Keratinocyte (primary cell): ENCODE measurements at regions not wholly inside any gene's neighbourhood (a gene's known extent, or its start where the extent isn't known, plus 50 kb on each side); places are given as distances from the start of the nearest gene placed in this dataset.

Source experiments
- DNase-seq: peaks from one replicate; pipeline ENCODE4 v3.0.0-alpha.2; 2011; ENCODE audit warnings: low read depth, missing footprints, low spot score
- FAIRE-seq: peaks from 2 replicates; lab custom pipeline; 2011; peaks lifted over from hg19 to GRCh38; lab: Jason Lieb, UNC
- H2AFZ ChIP-seq: 2 replicates; pipeline ENCODE4 v1.6.0; 2012; ENCODE audit warnings: low read length, control low read depth, inconsistent platforms; ENCODE audit not compliant: control insufficient read depth
- H3K27ac ChIP-seq: 2 replicates; pipeline ENCODE4 v1.5.1; 2011; ENCODE audit warnings: low read length; ENCODE audit not compliant: control insufficient read depth, insufficient read depth
- H3K27me3 ChIP-seq: 3 replicates; pipeline ENCODE4 v1.6.0; 2011; ENCODE audit warnings: low read length; ENCODE audit not compliant: control insufficient read depth, insufficient read depth; ENCODE audit errors: extremely low read depth
- H3K36me3 ChIP-seq, 2 experiments: 2 replicates in 1 of 2; 3 replicates in 1 of 2; pipeline ENCODE4 v1.5.1; 2011; ENCODE audit warnings: low read length in 2 of 2, mild to moderate bottlenecking in 1 of 2; ENCODE audit not compliant: control insufficient read depth in 2 of 2, insufficient read depth in 2 of 2; ENCODE audit errors: extremely low read depth in 1 of 2
- H3K4me1 ChIP-seq: 3 replicates; pipeline ENCODE4 v1.5.1; 2011; ENCODE audit warnings: low read length; ENCODE audit not compliant: control insufficient read depth, insufficient read depth; ENCODE audit errors: extremely low read depth
- H3K4me2 ChIP-seq: 3 replicates; pipeline ENCODE4 v1.6.0; 2011; ENCODE audit warnings: low read depth, low read length; ENCODE audit not compliant: control insufficient read depth, insufficient read depth; ENCODE audit errors: extremely low read depth
- H3K4me3 ChIP-seq, 3 experiments: fragments of 200-600 bp in 1 of 3; sonication (generic) in 1 of 3; 2 replicates in 2 of 3; 3 replicates in 1 of 3; pipeline ENCODE4 v1.5.1; 2011 to 2016; ENCODE audit warnings: low read length in 3 of 3, mild to moderate bottlenecking in 3 of 3, control low read depth in 2 of 3, inconsistent platforms in 1 of 3, low read depth in 1 of 3, mixed read lengths in 1 of 3, mixed run types in 1 of 3, moderate library complexity in 1 of 3; ENCODE audit not compliant: control insufficient read depth in 2 of 3, insufficient read depth in 2 of 3; ENCODE audit errors: extremely low read depth in 1 of 3
- H3K79me2 ChIP-seq: 2 replicates; pipeline ENCODE4 v1.6.0; 2012; ENCODE audit warnings: low read length; ENCODE audit not compliant: control insufficient read depth, insufficient read depth
- H3K9ac ChIP-seq: 3 replicates; pipeline ENCODE4 v1.6.0; 2011; ENCODE audit warnings: low read length; ENCODE audit not compliant: control insufficient read depth, insufficient read depth; ENCODE audit errors: extremely low read depth
- H3K9me1 ChIP-seq: 3 replicates; pipeline ENCODE4 v1.6.0; 2011; ENCODE audit warnings: low read length; ENCODE audit not compliant: control insufficient read depth, insufficient read depth; ENCODE audit errors: extremely low read depth
- H3K9me3 ChIP-seq: 2 replicates; pipeline ENCODE4 v1.5.1; 2012; ENCODE audit warnings: low read depth, low read length; ENCODE audit not compliant: control insufficient read depth
- H4K20me1 ChIP-seq: 3 replicates; pipeline ENCODE4 v1.6.0; 2011; ENCODE audit warnings: low read length; ENCODE audit not compliant: control insufficient read depth, insufficient read depth; ENCODE audit errors: extremely low read depth
- CTCF ChIP-seq, 3 experiments: IDR thresholded peaks in 1 of 3; conservative IDR thresholded peaks in 1 of 3; optimal IDR thresholded peaks in 1 of 3; 2 replicates in 2 of 3; 3 replicates in 1 of 3; pipeline versions ENCODE3 to v1.5.1; 2011; ENCODE audit warnings: low read length in 3 of 3, mild to moderate bottlenecking in 3 of 3, moderate library complexity in 2 of 3, control low read depth in 1 of 3, inconsistent platforms in 1 of 3; ENCODE audit not compliant: insufficient read depth in 2 of 3; ENCODE audit errors: extremely low read depth in 1 of 3
- EZH2 ChIP-seq: IDR thresholded peaks from one replicate; pipeline ENCODE4 v1.6.1; 2012; ENCODE audit warnings: inconsistent platforms, mild to moderate bottlenecking, low read length, moderate library complexity
- dilution Hi-C: fragments of 300-500 bp; cut with MboI; formaldehyde crosslinking; loops from one replicate; pipeline ENCODE4 v1.7.0; 2020; ENCODE audit warnings: low sequenced_read_pairs; ENCODE audit not compliant: extremely low pct_ligation_motif_present

DNA sequence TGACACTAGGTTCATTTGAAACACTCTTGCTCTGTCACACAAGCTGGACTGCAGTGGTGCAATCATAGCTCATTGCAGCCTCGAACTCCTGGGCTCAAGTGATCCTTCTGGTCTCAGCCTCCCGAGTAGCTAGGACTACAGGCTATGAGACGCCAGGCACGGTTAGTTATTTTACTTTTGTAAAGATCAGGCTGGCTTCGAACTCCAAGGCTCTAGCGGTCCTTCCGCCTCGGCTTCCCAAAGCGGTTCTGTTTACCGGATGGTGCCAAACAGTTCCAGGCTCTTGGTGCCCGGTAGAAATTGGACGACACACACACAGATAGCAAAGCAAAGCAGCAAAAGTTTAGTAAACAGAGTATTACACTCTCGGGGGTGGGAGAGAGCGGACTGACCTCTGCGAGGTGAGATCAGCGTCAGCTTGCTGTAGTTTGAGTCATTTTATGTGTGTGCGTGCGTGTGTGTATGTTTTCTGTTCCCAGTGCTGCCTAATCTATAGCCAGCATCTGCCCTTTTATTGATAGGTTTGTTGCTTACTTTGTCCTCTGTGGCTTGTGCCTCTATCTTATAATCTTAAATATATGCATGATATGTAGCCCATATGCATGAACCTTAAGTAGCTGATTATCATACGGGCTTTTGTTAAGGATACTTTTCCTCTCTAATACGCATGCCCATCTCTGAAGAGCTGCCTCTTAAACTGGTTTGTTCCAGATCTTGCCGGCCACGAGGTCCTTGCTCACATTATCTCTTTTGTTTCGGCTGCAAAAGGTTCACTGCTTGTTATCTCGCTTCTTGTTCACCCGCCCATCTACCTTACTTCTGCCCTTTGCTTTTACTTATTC lies 75.2 kb downstream of the OR2B2 start:
- Histone ChIP-seq H3K27ac (peak overlapping the region; percentile 99), H3K9me1 (no peaks in the 10 kb centered on the region)
- dilution Hi-C loops: no loop called here

GRCh38 chr6:27836141-27836782 lies 75.9 kb downstream of the OR2B2 start:
- dilution Hi-C loops: no loop called here
- peak overlapping the region; percentile 96 for H3K9ac ChIP-seq

More for the DNA sequence above, 75.2 kb downstream of the OR2B2 start:
- Histone ChIP-seq H3K9ac (peak overlapping the region; percentile 96), H3K4me1 (peaks cover 14% of the 10 kb centered on the region), H3K36me3 (no peaks in the 10 kb centered on the region), H2AFZ (peak overlapping the region; percentile 54), H4K20me1 (no peaks in the 10 kb centered on the region), H3K4me3 (peak overlapping the region; percentile 59 to 88 (median 87)), H3K79me2 (no peaks in the 10 kb centered on the region), H3K9me3 (no peaks in the 10 kb centered on the region), H3K27me3 (no peaks in the 10 kb centered on the region), H3K4me2 (peak overlapping the region; percentile 92)
- FAIRE-seq (no peak), DNase-seq (no peak)
- TF ChIP-seq EZH2: no peak
- no peak for TF ChIP-seq CTCF (optimal IDR thresholded peaks at IDR 0.05 in 1 of 3, IDR thresholded peaks at IDR 0.05 in 1 of 3, conservative IDR thresholded peaks at IDR 0.05 in 1 of 3; ENCODE audit: extremely low read depth in 1 of 3, insufficient read depth in 2 of 3, low read length in 3 of 3)

More at GRCh38 chr6:27836141-27836782, 75.9 kb downstream of the OR2B2 start:
- no peak for FAIRE-seq
- TF ChIP-seq CTCF (optimal IDR thresholded peaks at IDR 0.05 in 1 of 3, IDR thresholded peaks at IDR 0.05 in 1 of 3, conservative IDR thresholded peaks at IDR 0.05 in 1 of 3; ENCODE audit: extremely low read depth in 1 of 3, insufficient read depth in 2 of 3, low read length in 3 of 3) (no peak), EZH2 (no peak)
- Histone ChIP-seq H3K27ac (peak overlapping the region; percentile 99), H3K4me3 (peak overlapping the region; percentile 59 to 88 (median 87)), H3K4me2 (peak overlapping the region; percentile 92), H4K20me1 (no peaks in the 10 kb centered on the region), H3K36me3 (no peaks in the 10 kb centered on the region), H3K4me1 (peaks cover 14% of the 10 kb centered on the region), H2AFZ (peak overlapping the region; percentile 2), H3K27me3 (no peaks in the 10 kb centered on the region), H3K9me1 (no peaks in the 10 kb centered on the region), H3K79me2 (no peaks in the 10 kb centered on the region), H3K9me3 (no peaks in the 10 kb centered on the region)
- no peak for DNase-seq
